ENCODE measurements at regions not wholly inside any gene's neighbourhood (a gene's known extent, or its start where the extent isn't known, plus 50 kb on each side); places are given as distances from the start of the nearest gene placed in this dataset.

DNA sequence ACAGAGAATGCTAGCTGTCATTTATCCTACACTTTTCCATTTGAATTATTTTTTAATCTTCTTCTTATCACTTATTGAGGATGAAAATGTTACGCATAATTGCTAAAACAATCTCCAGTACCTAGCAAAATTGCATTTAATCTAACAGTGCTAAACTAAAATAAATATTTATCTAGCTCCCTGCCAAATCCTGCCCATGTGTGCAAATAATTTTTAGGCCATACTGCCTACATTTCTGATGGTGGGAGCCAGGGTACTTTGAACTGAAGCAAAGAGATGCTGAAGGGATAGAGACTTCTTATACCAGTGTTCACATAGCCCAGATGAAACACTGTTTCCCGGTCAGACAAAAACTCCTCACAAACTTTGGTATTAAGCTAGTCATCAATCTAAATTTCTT, 1268.7 kb upstream of the PCDH20 start:
- no peak overlapping the region for H3K4me2 ChIP-seq (ENCODE audit: low read length)
- no peak overlapping the region for H2AFZ ChIP-seq (ENCODE audit: low read depth, low read length)
- no peaks in the 10 kb centered on the region for H3K9me3 ChIP-seq (ENCODE audit: insufficient read depth, low read depth, low read length)
- Mint-ChIP-seq H3K27ac (ENCODE audit: unreplicated experiment) (no peak overlapping the region), H3K27me3 (ENCODE audit: low read depth, unreplicated experiment) (no peaks in the 10 kb centered on the region), H3K4me3 (ENCODE audit: unreplicated experiment) (no peak overlapping the region), H3K4me1 (ENCODE audit: low read depth, unreplicated experiment) (no peaks in the 10 kb centered on the region), H3K36me3 (ENCODE audit: low read depth, unreplicated experiment) (no peaks in the 10 kb centered on the region), H3K9me3 (ENCODE audit: unreplicated experiment) (no peaks in the 10 kb centered on the region)
- no peak for FAIRE-seq
- H3K27ac ChIP-seq (ENCODE audit: low read depth, low read length) = no peak overlapping the region
- no peaks in the 10 kb centered on the region for H3K27me3 ChIP-seq (ENCODE audit: insufficient read depth, low read length)
- no peak overlapping the region for H3K4me3 ChIP-seq (ENCODE audit: insufficient read depth, low read depth, low read length)
- H3K79me2 ChIP-seq (ENCODE audit: insufficient read depth, low read length) = no peaks in the 10 kb centered on the region
- no peaks in the 10 kb centered on the region for H4K20me1 ChIP-seq (ENCODE audit: insufficient read depth, low read length)
- no peaks in the 10 kb centered on the region for H3K36me3 ChIP-seq (ENCODE audit: insufficient read depth, low read length)
- TF ChIP-seq, protein P1, sequence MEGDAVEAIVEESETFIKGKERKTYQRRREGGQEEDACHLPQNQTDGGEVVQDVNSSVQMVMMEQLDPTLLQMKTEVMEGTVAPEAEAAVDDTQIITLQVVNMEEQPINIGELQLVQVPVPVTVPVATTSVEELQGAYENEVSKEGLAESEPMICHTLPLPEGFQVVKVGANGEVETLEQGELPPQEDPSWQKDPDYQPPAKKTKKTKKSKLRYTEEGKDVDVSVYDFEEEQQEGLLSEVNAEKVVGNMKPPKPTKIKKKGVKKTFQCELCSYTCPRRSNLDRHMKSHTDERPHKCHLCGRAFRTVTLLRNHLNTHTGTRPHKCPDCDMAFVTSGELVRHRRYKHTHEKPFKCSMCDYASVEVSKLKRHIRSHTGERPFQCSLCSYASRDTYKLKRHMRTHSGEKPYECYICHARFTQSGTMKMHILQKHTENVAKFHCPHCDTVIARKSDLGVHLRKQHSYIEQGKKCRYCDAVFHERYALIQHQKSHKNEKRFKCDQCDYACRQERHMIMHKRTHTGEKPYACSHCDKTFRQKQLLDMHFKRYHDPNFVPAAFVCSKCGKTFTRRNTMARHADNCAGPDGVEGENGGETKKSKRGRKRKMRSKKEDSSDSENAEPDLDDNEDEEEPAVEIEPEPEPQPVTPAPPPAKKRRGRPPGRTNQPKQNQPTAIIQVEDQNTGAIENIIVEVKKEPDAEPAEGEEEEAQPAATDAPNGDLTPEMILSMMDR (IDR thresholded peaks at IDR 0.05; ENCODE audit: insufficient read depth, low read depth, low read length) = no peak
- TF ChIP-seq EZH2 (IDR thresholded peaks at IDR 0.05; ENCODE audit: insufficient read depth, low read length) = no peak
- no peaks in the 10 kb centered on the region for H3K4me1 ChIP-seq (ENCODE audit: insufficient read depth, low read length)
- DNase-seq (ENCODE audit: low read depth) = no peak
- no peak overlapping the region for H3K9ac ChIP-seq (ENCODE audit: low read length)

DNA sequence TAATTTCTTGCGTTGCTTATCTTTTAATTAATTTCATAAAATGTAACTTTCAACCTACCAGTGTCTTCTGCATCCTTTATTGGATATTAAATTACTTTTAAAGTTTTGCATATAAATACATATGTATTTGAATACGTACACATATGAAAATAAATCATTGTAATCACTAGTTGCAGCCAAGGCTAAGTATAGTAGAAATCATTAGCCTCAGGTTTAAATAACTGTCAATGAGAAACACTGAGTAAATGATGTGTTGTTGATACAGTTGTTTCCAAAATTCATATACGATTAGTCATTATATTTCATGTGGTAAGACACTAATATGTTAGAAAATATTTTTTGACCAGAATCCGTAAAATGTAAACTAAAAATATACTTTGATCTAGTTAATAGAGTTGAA, 1267.1 kb upstream of the PCDH20 start:
- Mint-ChIP-seq H3K36me3 (ENCODE audit: low read depth, unreplicated experiment) (no peaks in the 10 kb centered on the region), H3K27me3 (ENCODE audit: low read depth, unreplicated experiment) (no peaks in the 10 kb centered on the region), H3K4me3 (ENCODE audit: unreplicated experiment) (no peak overlapping the region), H3K27ac (ENCODE audit: unreplicated experiment) (no peak overlapping the region), H3K9me3 (ENCODE audit: unreplicated experiment) (no peaks in the 10 kb centered on the region), H3K4me1 (ENCODE audit: low read depth, unreplicated experiment) (no peaks in the 10 kb centered on the region)
- Histone ChIP-seq H2AFZ (ENCODE audit: low read depth, low read length) (no peak overlapping the region), H3K9me3 (ENCODE audit: insufficient read depth, low read depth, low read length) (no peaks in the 10 kb centered on the region), H3K4me2 (ENCODE audit: low read length) (no peak overlapping the region), H4K20me1 (ENCODE audit: insufficient read depth, low read length) (no peaks in the 10 kb centered on the region), H3K79me2 (ENCODE audit: insufficient read depth, low read length) (no peaks in the 10 kb centered on the region), H3K4me1 (ENCODE audit: insufficient read depth, low read length) (no peaks in the 10 kb centered on the region), H3K27me3 (ENCODE audit: insufficient read depth, low read length) (no peaks in the 10 kb centered on the region), H3K36me3 (ENCODE audit: insufficient read depth, low read length) (no peaks in the 10 kb centered on the region), H3K27ac (ENCODE audit: low read depth, low read length) (no peak overlapping the region), H3K9ac (ENCODE audit: low read length) (no peak overlapping the region), H3K4me3 (ENCODE audit: insufficient read depth, low read depth, low read length) (no peak overlapping the region)
- TF ChIP-seq EZH2 (IDR thresholded peaks at IDR 0.05; ENCODE audit: insufficient read depth, low read length) = no peak
- TF ChIP-seq, protein P1 (IDR thresholded peaks at IDR 0.05; ENCODE audit: insufficient read depth, low read depth, low read length) = no peak
- no peak for FAIRE-seq
- DNase-seq (ENCODE audit: low read depth) = no peak

DNA sequence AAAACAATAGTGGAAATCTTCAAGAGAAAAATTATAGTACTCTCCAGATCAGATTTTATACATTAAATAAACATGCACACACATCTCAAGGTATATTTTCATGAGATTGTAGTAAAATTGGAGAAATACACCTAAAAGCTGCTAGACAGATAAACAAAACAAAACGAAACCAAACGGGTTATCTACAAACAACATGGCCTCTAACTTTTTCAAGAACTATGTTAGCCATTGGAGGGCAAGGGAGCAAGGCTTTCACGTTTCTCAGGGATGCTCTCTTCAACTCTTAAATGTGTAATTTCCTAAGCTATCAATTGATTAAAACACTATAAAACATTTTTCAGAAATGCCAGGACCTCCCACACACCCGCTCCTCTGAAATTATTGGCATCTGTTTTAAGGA, 1262.4 kb upstream of the PCDH20 start:
- Histone ChIP-seq H3K27me3 (ENCODE audit: insufficient read depth, low read length) (no peaks in the 10 kb centered on the region), H4K20me1 (ENCODE audit: insufficient read depth, low read length) (no peaks in the 10 kb centered on the region), H2AFZ (ENCODE audit: low read depth, low read length) (no peak overlapping the region), H3K4me2 (ENCODE audit: low read length) (no peak overlapping the region), H3K79me2 (ENCODE audit: insufficient read depth, low read length) (no peaks in the 10 kb centered on the region), H3K4me3 (ENCODE audit: insufficient read depth, low read depth, low read length) (no peak overlapping the region), H3K9ac (ENCODE audit: low read length) (no peak overlapping the region), H3K27ac (ENCODE audit: low read depth, low read length) (no peak overlapping the region), H3K36me3 (ENCODE audit: insufficient read depth, low read length) (no peaks in the 10 kb centered on the region), H3K4me1 (ENCODE audit: insufficient read depth, low read length) (no peaks in the 10 kb centered on the region), H3K9me3 (ENCODE audit: insufficient read depth, low read depth, low read length) (no peaks in the 10 kb centered on the region)
- H3K4me1 Mint-ChIP-seq (ENCODE audit: low read depth, unreplicated experiment) = no peaks in the 10 kb centered on the region
- DNase-seq (ENCODE audit: low read depth) (no peak), FAIRE-seq (no peak)
- no peaks in the 10 kb centered on the region for H3K36me3 Mint-ChIP-seq (ENCODE audit: low read depth, unreplicated experiment)
- H3K4me3 Mint-ChIP-seq (ENCODE audit: unreplicated experiment) = no peak overlapping the region
- TF ChIP-seq EZH2 (IDR thresholded peaks at IDR 0.05; ENCODE audit: insufficient read depth, low read length) = no peak
- TF ChIP-seq, protein P1 (IDR thresholded peaks at IDR 0.05; ENCODE audit: insufficient read depth, low read depth, low read length) = no peak
- no peaks in the 10 kb centered on the region for H3K27me3 Mint-ChIP-seq (ENCODE audit: low read depth, unreplicated experiment)
- peaks cover 3% of the 10 kb centered on the region for H3K9me3 Mint-ChIP-seq (ENCODE audit: unreplicated experiment)
- H3K27ac Mint-ChIP-seq (ENCODE audit: unreplicated experiment) = no peak overlapping the region

All from astrocyte (in vitro differentiated cells and primary cell).